ENCODE measurements at regions not wholly inside any gene's neighbourhood (a gene's known extent, or its start where the extent isn't known, plus 50 kb on each side); places are given as distances from the start of the nearest gene placed in this dataset.

- no peak for ATAC-seq
- Mint-ChIP-seq H3K9me3 (peaks cover 6% of the 10 kb centered on the region), H3K27me3 (ENCODE audit: low read depth) (0 out of 2 replicates have a peak, but pooled peaks cover 5% of the 10 kb centered on the region), H3K4me3 (no peak overlapping the region), H3K36me3 (no peaks in the 10 kb centered on the region), H3K4me1 (no peaks in the 10 kb centered on the region), H3K27ac (no peak overlapping the region)
- TF ChIP-seq ZNF121 (CRISPR knock-in tag; IDR thresholded peaks at IDR 0.05) (no peak), SOX15 (CRISPR knock-in tag; IDR thresholded peaks at IDR 0.05) (no peak), ZNF416 (CRISPR knock-in tag; IDR thresholded peaks at IDR 0.05) (no peak), CBFB (CRISPR knock-in tag; IDR thresholded peaks at IDR 0.05; ENCODE audit: low read depth) (no peak), IRF1 (CRISPR knock-in tag; IDR thresholded peaks at IDR 0.05) (no peak), ZNF423 (CRISPR knock-in tag; IDR thresholded peaks at IDR 0.05) (no peak), ZBTB43 (CRISPR knock-in tag; IDR thresholded peaks at IDR 0.05) (no peak), NR3C1 (CRISPR knock-in tag; conservative IDR thresholded peaks at IDR 0.05; ENCODE audit: low read depth) (no peak), ATF2 (CRISPR knock-in tag; IDR thresholded peaks at IDR 0.05; ENCODE audit: borderline replicate concordance, low read depth) (no peak), USF2 (CRISPR knock-in tag; IDR thresholded peaks at IDR 0.05) (no peak), ZNF396 (CRISPR knock-in tag; IDR thresholded peaks at IDR 0.05; ENCODE audit: borderline replicate concordance) (no peak), ZNF219 (CRISPR knock-in tag; IDR thresholded peaks at IDR 0.05; ENCODE audit: borderline replicate concordance) (no peak), NR2C2 (CRISPR knock-in tag; IDR thresholded peaks at IDR 0.05) (no peak), JAZF1 (CRISPR knock-in tag; IDR thresholded peaks at IDR 0.05) (no peak), E2F1 (CRISPR knock-in tag; IDR thresholded peaks at IDR 0.05) (no peak), PRRX2 (CRISPR knock-in tag; IDR thresholded peaks at IDR 0.05) (no peak), GABPB1 (CRISPR knock-in tag; IDR thresholded peaks at IDR 0.05) (no peak), ATF6 (CRISPR knock-in tag; IDR thresholded peaks at IDR 0.05) (no peak), ELF4 (CRISPR knock-in tag; IDR thresholded peaks at IDR 0.05; ENCODE audit: low read depth) (no peak), STAT6 (CRISPR knock-in tag; conservative IDR thresholded peaks at IDR 0.05; ENCODE audit: low read depth) (no peak)
- DNase-seq (ENCODE audit: low spot score): no peak
- CTCF ChIA-PET: no interaction called here
- POLR2A ChIA-PET: no interaction called here
Measured at GRCh38 chr15:95975212-95975611, 355.3 kb upstream of the NR2F2 start.
